ENCODE measurements at regions not wholly inside any gene's neighbourhood (a gene's known extent, or its start where the extent isn't known, plus 50 kb on each side); places are given as distances from the start of the nearest gene placed in this dataset.

DNA sequence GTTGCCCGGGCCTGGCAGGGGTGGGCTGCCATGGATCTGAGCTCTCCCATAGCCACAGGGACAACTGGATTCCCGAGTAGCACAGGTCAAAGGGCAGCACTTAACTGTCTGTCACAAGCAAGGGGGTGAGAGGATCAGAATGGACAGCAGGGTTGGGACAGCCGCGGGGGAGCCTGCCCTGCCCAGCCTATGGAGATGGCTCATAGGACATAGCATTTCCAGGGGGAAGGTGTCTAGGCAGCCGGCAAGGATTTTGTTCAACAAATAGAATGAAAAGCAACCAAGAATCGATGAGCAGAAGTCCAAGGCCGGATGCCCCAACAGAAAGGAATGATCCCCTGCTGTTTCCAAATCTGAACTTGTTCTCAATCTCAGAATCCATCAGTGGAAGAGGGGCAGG is 92.9 kb downstream of the RPS6KA4 start (continued):
- TF ChIP-seq REST (IDR thresholded peaks at IDR 0.05; ENCODE audit: borderline replicate concordance) (no peak), REST (CRISPR knock-in tag; IDR thresholded peaks at IDR 0.05; ENCODE audit: low read depth) (no peak), NFXL1 (CRISPR knock-in tag; IDR thresholded peaks at IDR 0.05) (no peak)
- TF ChIP-seq, protein P1, sequence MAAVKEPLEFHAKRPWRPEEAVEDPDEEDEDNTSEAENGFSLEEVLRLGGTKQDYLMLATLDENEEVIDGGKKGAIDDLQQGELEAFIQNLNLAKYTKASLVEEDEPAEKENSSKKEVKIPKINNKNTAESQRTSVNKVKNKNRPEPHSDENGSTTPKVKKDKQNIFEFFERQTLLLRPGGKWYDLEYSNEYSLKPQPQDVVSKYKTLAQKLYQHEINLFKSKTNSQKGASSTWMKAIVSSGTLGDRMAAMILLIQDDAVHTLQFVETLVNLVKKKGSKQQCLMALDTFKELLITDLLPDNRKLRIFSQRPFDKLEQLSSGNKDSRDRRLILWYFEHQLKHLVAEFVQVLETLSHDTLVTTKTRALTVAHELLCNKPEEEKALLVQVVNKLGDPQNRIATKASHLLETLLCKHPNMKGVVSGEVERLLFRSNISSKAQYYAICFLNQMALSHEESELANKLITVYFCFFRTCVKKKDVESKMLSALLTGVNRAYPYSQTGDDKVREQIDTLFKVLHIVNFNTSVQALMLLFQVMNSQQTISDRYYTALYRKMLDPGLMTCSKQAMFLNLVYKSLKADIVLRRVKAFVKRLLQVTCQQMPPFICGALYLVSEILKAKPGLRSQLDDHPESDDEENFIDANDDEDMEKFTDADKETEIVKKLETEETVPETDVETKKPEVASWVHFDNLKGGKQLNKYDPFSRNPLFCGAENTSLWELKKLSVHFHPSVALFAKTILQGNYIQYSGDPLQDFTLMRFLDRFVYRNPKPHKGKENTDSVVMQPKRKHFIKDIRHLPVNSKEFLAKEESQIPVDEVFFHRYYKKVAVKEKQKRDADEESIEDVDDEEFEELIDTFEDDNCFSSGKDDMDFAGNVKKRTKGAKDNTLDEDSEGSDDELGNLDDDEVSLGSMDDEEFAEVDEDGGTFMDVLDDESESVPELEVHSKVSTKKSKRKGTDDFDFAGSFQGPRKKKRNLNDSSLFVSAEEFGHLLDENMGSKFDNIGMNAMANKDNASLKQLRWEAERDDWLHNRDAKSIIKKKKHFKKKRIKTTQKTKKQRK (IDR thresholded peaks at IDR 0.05; ENCODE audit: borderline replicate concordance, low read depth, low read length): no peak

Measured in K562 (cell line).